GM19099 (cell line): ENCODE measurements at regions not wholly inside any gene's neighbourhood (a gene's known extent, or its start where the extent isn't known, plus 50 kb on each side); places are given as distances from the start of the nearest gene placed in this dataset.

Experiments
- POLR2A ChIP-seq: IDR thresholded peaks from 3 replicates; pipeline ENCODE4 v1.6.1; 2011; ENCODE audit warnings: low read depth; ENCODE audit not compliant: insufficient read length; ENCODE audit errors: extremely low read depth

- TF ChIP-seq POLR2A: no peak
Measured at GRCh38 chrX:2640436-2641150, 50.5 kb upstream of the CD99 start.

- TF ChIP-seq POLR2A: no peak
Measured at GRCh38 chrX:2638279-2638678, 52.8 kb upstream of the CD99 start.

- TF ChIP-seq POLR2A: no peak
Measured at GRCh38 chrX:2635342-2635741, 55.8 kb upstream of the CD99 start.

- no peak for TF ChIP-seq POLR2A
Measured at GRCh38 chrX:2632533-2633504, 58.3 kb upstream of the CD99 start.

- TF ChIP-seq POLR2A: no peak
Measured at GRCh38 chrX:2631743-2632532, 59.2 kb upstream of the CD99 start.

- no peak for TF ChIP-seq POLR2A
Measured at GRCh38 chrX:2629316-2630007, 61.6 kb upstream of the CD99 start.

GRCh38 chrX:2628751-2629315 is 62.3 kb upstream of the CD99 start:
- TF ChIP-seq POLR2A: no peak

GRCh38 chrX:2627272-2627867 is 63.7 kb upstream of the CD99 start:
- TF ChIP-seq POLR2A: no peak

- TF ChIP-seq POLR2A: no peak
Measured at GRCh38 chrX:2626750-2627149, 64.3 kb upstream of the CD99 start.

- TF ChIP-seq POLR2A: no peak
Measured at GRCh38 chrX:2620576-2620975, 70.5 kb upstream of the CD99 start.

GRCh38 chrX:2618516-2618915 is 72.6 kb upstream of the CD99 start:
- TF ChIP-seq POLR2A: no peak

GRCh38 chrX:2614911-2615310 is 76.2 kb upstream of the CD99 start:
- no peak for TF ChIP-seq POLR2A

GRCh38 chrX:2610246-2611170 is 80.6 kb upstream of the CD99 start:
- TF ChIP-seq POLR2A: no peak
